RWPE1 (cell line): ENCODE measurements at regions not wholly inside any gene's neighbourhood (a gene's known extent, or its start where the extent isn't known, plus 50 kb on each side); places are given as distances from the start of the nearest gene placed in this dataset.

Source experiments
- CTCF ChIA-PET: fragments of 350-600 bp; sonication (Branson Sonifier 250); formaldehyde crosslinking; extraction: SDS; loops from one replicate; lab custom pipeline; 2021; lab: Yijun Ruan, JAX
- POLR2A ChIA-PET: fragments of 400-600 bp; formaldehyde crosslinking; extraction: SDS; loops from one replicate; lab custom pipeline; 2020; ENCODE audit warnings: antibody characterized with exemption; ENCODE audit not compliant: low non-redundant PET; lab: Yijun Ruan, JAX
- DNase-seq: peaks from one replicate; pipeline ENCODE4 v3.0.0; 2012; ENCODE audit warnings: low spot score
- H3K27ac ChIP-seq: fragments of 450-650 bp; 2 replicates; pipeline ENCODE4 v1.5.1; 2017
- CTCF ChIP-seq: fragments of 450-650 bp; conservative IDR thresholded peaks from 2 replicates; pipeline ENCODE4 v1.5.1; 2017; ENCODE audit warnings: low read depth, mild to moderate bottlenecking

DNA sequence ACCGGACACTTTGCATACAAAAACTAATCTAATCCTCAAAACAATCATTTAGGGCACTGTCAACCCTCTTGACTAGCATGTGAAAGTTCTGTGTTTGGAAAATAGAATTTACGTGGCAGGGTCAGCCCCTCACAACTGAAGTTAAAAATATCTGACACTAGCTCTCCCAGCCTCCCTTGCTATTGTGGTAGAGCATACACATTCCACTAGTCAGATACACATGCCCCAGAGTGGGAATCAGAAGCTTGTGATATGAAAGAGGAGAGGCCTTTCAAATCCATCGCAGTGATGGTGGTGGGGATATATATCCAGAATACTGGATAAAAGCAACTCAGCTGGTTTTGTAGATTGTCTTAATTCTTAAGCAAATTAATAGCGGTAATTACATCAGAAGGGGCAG lies 205.7 kb upstream of the IL15 start:
- CTCF ChIA-PET, result no interaction called here
- H3K27ac ChIP-seq, result no peak overlapping the region
- DNase-seq, result no peak
- no peak for TF ChIP-seq CTCF
- POLR2A ChIA-PET, result no interaction called here

GRCh38 chr4:141432000-141432712 lies 204.2 kb upstream of the IL15 start:
- TF ChIP-seq CTCF, result no peak
- ChIA-PET POLR2A (no interaction called here), CTCF (no interaction called here)
- DNase-seq, result no peak
- no peak overlapping the region for H3K27ac ChIP-seq

DNA sequence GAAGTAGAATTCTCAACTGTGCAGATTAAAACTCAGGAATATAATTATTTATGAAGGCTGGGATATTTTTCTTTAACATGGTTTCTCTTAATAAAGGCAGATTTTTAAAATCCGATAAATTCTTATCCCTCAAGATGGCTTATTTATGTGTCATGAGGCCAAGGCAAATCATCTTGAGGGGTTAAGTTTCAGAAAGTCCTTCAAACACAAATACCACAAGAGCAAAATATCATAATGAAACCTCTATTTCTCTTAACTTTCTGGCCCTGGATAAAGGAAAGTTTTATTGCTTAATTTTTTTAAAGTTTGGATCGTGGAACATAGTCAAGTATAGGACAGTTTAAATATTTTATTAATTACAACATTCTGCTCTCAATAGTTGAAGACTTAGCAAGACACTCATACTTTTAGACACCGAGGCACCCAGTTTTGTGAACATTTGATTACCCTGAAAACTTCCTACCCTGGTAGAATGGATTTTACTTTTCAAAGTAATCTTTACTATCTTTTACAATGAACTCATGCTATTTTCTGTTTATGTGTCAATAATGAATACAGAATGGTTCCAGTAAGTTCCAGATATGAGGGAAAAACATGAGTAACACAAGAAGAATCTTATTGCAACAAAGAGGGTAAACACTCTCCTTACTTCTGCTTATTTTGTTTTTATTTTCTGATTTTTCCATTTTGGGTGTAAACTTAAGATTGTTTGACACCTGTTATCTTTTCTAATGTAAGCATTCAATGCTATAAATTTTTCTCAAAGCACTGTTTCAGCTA lies 200.7 kb upstream of the IL15 start:
- no peak for DNase-seq
- ChIA-PET CTCF (interaction anchor here (0.5 kb wide), 1 partner anchor 1048 kb away, joined by 4 read pairs; no protein-coding TSS in a partner anchor), POLR2A (no interaction called here)
- no peak for TF ChIP-seq CTCF
- H3K27ac ChIP-seq, result no peak overlapping the region

GRCh38 chr4:141439223-141439622 lies 197.2 kb upstream of the IL15 start:
- no peak for DNase-seq
- POLR2A ChIA-PET, result no interaction called here
- H3K27ac ChIP-seq, result no peak overlapping the region
- CTCF ChIA-PET, result no interaction called here
- TF ChIP-seq CTCF, result no peak

DNA sequence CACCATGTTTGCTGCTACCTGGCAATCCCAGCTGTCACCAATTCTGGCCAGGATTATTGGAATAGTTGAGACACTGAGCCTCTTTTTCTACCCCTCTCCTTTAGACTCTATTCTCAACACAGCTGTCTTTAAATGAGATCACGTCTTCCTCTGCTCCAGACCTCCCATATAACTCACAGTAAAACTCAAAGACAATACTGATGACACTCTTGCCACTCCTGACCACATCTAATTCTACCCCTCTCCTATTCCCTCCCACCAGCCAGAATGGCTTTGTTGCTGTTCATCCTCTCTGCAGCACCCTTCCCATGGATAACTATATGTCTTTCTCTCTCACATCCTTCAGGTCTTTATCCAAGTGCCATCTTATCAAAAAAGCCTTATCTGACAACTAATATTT lies 188.6 kb upstream of the IL15 start:
- ChIA-PET POLR2A (no interaction called here), CTCF (no interaction called here)
- no peak for TF ChIP-seq CTCF
- H3K27ac ChIP-seq, result no peak overlapping the region
- no peak for DNase-seq

GRCh38 chr4:141448490-141448889 lies 187.9 kb upstream of the IL15 start:
- CTCF ChIA-PET, result interaction anchor here (0.6 kb wide), 1 partner anchor 9 kb away, joined by 3 read pairs; no protein-coding TSS in a partner anchor
- no peak overlapping the region for H3K27ac ChIP-seq
- POLR2A ChIA-PET, result no interaction called here
- no peak for TF ChIP-seq CTCF
- DNase-seq, result no peak
